HepG2 (cell line): ENCODE measurements at regions not wholly inside any gene's neighbourhood (a gene's known extent, or its start where the extent isn't known, plus 50 kb on each side); places are given as distances from the start of the nearest gene placed in this dataset.

Experiments
- CEBPG ChIP-seq: IDR thresholded peaks from 2 replicates; pipeline ENCODE4 v1.6.1; 2016
- HMG20A ChIP-seq: IDR thresholded peaks from 2 replicates; pipeline ENCODE4 v1.6.1; 2016; ENCODE audit warnings: borderline replicate concordance
- HMGA1 ChIP-seq: sonication (generic); formaldehyde crosslinking; conservative IDR thresholded peaks from 2 replicates; pipeline ENCODE4 v1.4.0; 2020; ENCODE audit warnings: missing genetic modification reagents
- MTA1 ChIP-seq: sonication (generic); formaldehyde crosslinking; IDR thresholded peaks from 2 replicates; pipeline ENCODE4 v1.4.0; 2020; ENCODE audit warnings: missing genetic modification reagents, mild to moderate bottlenecking, borderline replicate concordance
- NCOA5 ChIP-seq: sonication (generic); formaldehyde crosslinking; IDR thresholded peaks from 2 replicates; pipeline ENCODE4 v1.4.0; 2020; ENCODE audit warnings: missing genetic modification reagents
- PHB2 ChIP-seq: fragments of 450-650 bp; IDR thresholded peaks from 2 replicates; pipeline ENCODE4 v1.6.1; 2018; ENCODE audit not compliant: partially characterized antibody
- SETDB1 ChIP-seq: sonication (generic); formaldehyde crosslinking; IDR thresholded peaks from 2 replicates; pipeline ENCODE4 v1.5.1; 2020; ENCODE audit warnings: missing genetic modification reagents, mild to moderate bottlenecking, borderline replicate concordance
- SMC3 ChIP-seq: IDR thresholded peaks from 2 replicates; pipeline ENCODE4 v1.6.1; 2011; ENCODE audit warnings: low read length, improper control_type of control experiment
- SOX13 ChIP-seq, 3 experiments: fragments of 450-650 bp in 1 of 3; sonication (generic) in 1 of 3; formaldehyde crosslinking in 1 of 3; IDR thresholded peaks in 2 of 3; conservative IDR thresholded peaks in 1 of 3; 2 replicates each; pipeline versions ENCODE4 v1.5.0 to v1.6.1; 2016 to 2020; ENCODE audit warnings: antibody characterized with exemption in 1 of 3, mild to moderate bottlenecking in 1 of 3, missing compliant biosample characterization in 1 of 3, missing genetic modification reagents in 1 of 3, moderate library complexity in 1 of 3
- ZBTB44 ChIP-seq: sonication (generic); formaldehyde crosslinking; IDR thresholded peaks from 2 replicates; pipeline ENCODE4 v1.4.0; 2020; ENCODE audit warnings: missing genetic modification reagents
- ZFP62 ChIP-seq: sonication (generic); formaldehyde crosslinking; IDR thresholded peaks from 2 replicates; pipeline ENCODE4 v1.4.0; 2020; ENCODE audit warnings: missing genetic modification reagents
- ZMAT5 ChIP-seq: sonication (generic); formaldehyde crosslinking; IDR thresholded peaks from 2 replicates; pipeline ENCODE4 v1.5.0; 2020; ENCODE audit warnings: mild to moderate bottlenecking, low read depth, missing genetic modification reagents, borderline replicate concordance
- ZNF276 ChIP-seq: sonication (generic); formaldehyde crosslinking; IDR thresholded peaks from 2 replicates; pipeline ENCODE4 v1.4.0; 2020; ENCODE audit warnings: mild to moderate bottlenecking, low read depth, missing genetic modification reagents
- ZNF3 ChIP-seq: IDR thresholded peaks from 2 replicates; pipeline ENCODE4 v1.7.0; 2017; ENCODE audit warnings: inconsistent platforms
- ZNF512B ChIP-seq: sonication (generic); formaldehyde crosslinking; IDR thresholded peaks from 2 replicates; pipeline ENCODE4 v1.5.1; 2020; ENCODE audit warnings: missing genetic modification reagents, mild to moderate bottlenecking, borderline replicate concordance
- ZNF556 ChIP-seq: sonication (generic); formaldehyde crosslinking; IDR thresholded peaks from 2 replicates; pipeline ENCODE4 v1.4.0; 2020; ENCODE audit warnings: mild to moderate bottlenecking, missing genetic modification reagents, borderline replicate concordance
- ZNF7 ChIP-seq: IDR thresholded peaks from 2 replicates; pipeline ENCODE4 v1.6.1; 2016; ENCODE audit warnings: missing biosample characterization, missing genetic modification reagents
- ZNF782 ChIP-seq: sonication (generic); formaldehyde crosslinking; IDR thresholded peaks from 2 replicates; pipeline ENCODE4 v1.4.0; 2020; ENCODE audit warnings: missing genetic modification reagents, mild to moderate bottlenecking, borderline replicate concordance
- ZXDC ChIP-seq: sonication (generic); formaldehyde crosslinking; IDR thresholded peaks from 2 replicates; pipeline ENCODE4 v1.5.0; 2020; ENCODE audit warnings: mild to moderate bottlenecking, missing genetic modification reagents

- TF ChIP-seq ZNF276 (CRISPR knock-in tag) (no peak), MTA1 (CRISPR knock-in tag) (no peak), SETDB1 (CRISPR knock-in tag) (no peak), SOX13 (IDR thresholded peaks at IDR 0.05) (no peak), SOX13 (CRISPR knock-in tag; conservative IDR thresholded peaks at IDR 0.05 in 1 of 2, IDR thresholded peaks at IDR 0.05 in 1 of 2) (peak in 1 of 2 experiments; percentile 84; a peak in 2 of 4 replicates), NCOA5 (CRISPR knock-in tag) (no peak), ZMAT5 (no peak), PHB2 (no peak), HMGA1 (CRISPR knock-in tag) (no peak), ZXDC (no peak), ZNF512B (CRISPR knock-in tag) (no peak), SMC3 (no peak), ZNF556 (CRISPR knock-in tag) (no peak), HMG20A (peak; percentile 82), ZBTB44 (CRISPR knock-in tag) (no peak), ZNF7 (CRISPR knock-in tag) (no peak), CEBPG (CRISPR knock-in tag) (peak; percentile 89), ZFP62 (CRISPR knock-in tag) (no peak), ZNF3 (CRISPR knock-in tag) (no peak), ZNF782 (CRISPR knock-in tag) (no peak)
Observed at GRCh38 chr10:58457761-58458616, 54.7 kb upstream of the BICC1 start (continued).
